ENCODE measurements at regions not wholly inside any gene's neighbourhood (a gene's known extent, or its start where the extent isn't known, plus 50 kb on each side); places are given as distances from the start of the nearest gene placed in this dataset.

GRCh38 chr5:73301208-73301901, 128.4 kb downstream of the TMEM174 start:
- Histone ChIP-seq H3K9me3 (ENCODE audit: control insufficient read depth, low read depth, low read length) (no peaks in the 10 kb centered on the region), H3K4me2 (ENCODE audit: control insufficient read depth, extremely low read depth, insufficient read depth, low read depth, low read length) (peak overlapping the region; percentile 39), H3K27me3 (ENCODE audit: control insufficient read depth, extremely low read depth, insufficient read depth, low read length) (peaks cover 76% of the 10 kb centered on the region), H3K36me3 (ENCODE audit: control insufficient read depth in 2 of 2, extremely low read depth in 1 of 2, insufficient read depth in 2 of 2, low read length in 2 of 2) (no peaks in the 10 kb centered on the region), H3K4me1 (ENCODE audit: control insufficient read depth, extremely low read depth, insufficient read depth, low read length) (peaks cover 12% of the 10 kb centered on the region), H2AFZ (ENCODE audit: control insufficient read depth, low read length) (no peak overlapping the region), H4K20me1 (ENCODE audit: control insufficient read depth, extremely low read depth, insufficient read depth, low read length) (no peaks in the 10 kb centered on the region), H3K9ac (ENCODE audit: control insufficient read depth, extremely low read depth, insufficient read depth, low read length) (no peak overlapping the region), H3K79me2 (ENCODE audit: control insufficient read depth, insufficient read depth, low read length) (no peaks in the 10 kb centered on the region), H3K27ac (ENCODE audit: control insufficient read depth, insufficient read depth, low read length) (no peak overlapping the region), H3K4me3 (ENCODE audit: control insufficient read depth in 2 of 3, extremely low read depth in 1 of 3, insufficient read depth in 2 of 3, low read depth in 1 of 3, low read length in 3 of 3) (peak overlapping the region in 1 of 3 experiments; percentile 25), H3K9me1 (ENCODE audit: control insufficient read depth, extremely low read depth, insufficient read depth, low read length) (no peaks in the 10 kb centered on the region)
- dilution Hi-C loops (cut with MboI; ENCODE audit: extremely low pct_ligation_motif_present, low sequenced_read_pairs): no loop called here
- DNase-seq (ENCODE audit: low read depth, low spot score) (no peak), FAIRE-seq (no peak)
- TF ChIP-seq EZH2 (IDR thresholded peaks at IDR 0.05; ENCODE audit: low read length): peak; percentile 19
- no peak for TF ChIP-seq CTCF (optimal IDR thresholded peaks at IDR 0.05 in 1 of 3, IDR thresholded peaks at IDR 0.05 in 1 of 3, conservative IDR thresholded peaks at IDR 0.05 in 1 of 3; ENCODE audit: extremely low read depth in 1 of 3, insufficient read depth in 2 of 3, low read length in 3 of 3)

- no peak overlapping the region for H3K27ac ChIP-seq (ENCODE audit: control insufficient read depth, insufficient read depth, low read length)
- peaks cover 76% of the 10 kb centered on the region for H3K27me3 ChIP-seq (ENCODE audit: control insufficient read depth, extremely low read depth, insufficient read depth, low read length)
- no peaks in the 10 kb centered on the region for H3K79me2 ChIP-seq (ENCODE audit: control insufficient read depth, insufficient read depth, low read length)
- peak overlapping the region; percentile 39 for H3K4me2 ChIP-seq (ENCODE audit: control insufficient read depth, extremely low read depth, insufficient read depth, low read depth, low read length)
- FAIRE-seq: peak; percentile 65
- H3K4me3 ChIP-seq (ENCODE audit: control insufficient read depth in 2 of 3, extremely low read depth in 1 of 3, insufficient read depth in 2 of 3, low read depth in 1 of 3, low read length in 3 of 3): peak overlapping the region in 1 of 3 experiments; percentile 25
- DNase-seq (ENCODE audit: low read depth, low spot score): no peak
- dilution Hi-C loops (cut with MboI; ENCODE audit: extremely low pct_ligation_motif_present, low sequenced_read_pairs): no loop called here
- no peaks in the 10 kb centered on the region for H3K9me3 ChIP-seq (ENCODE audit: control insufficient read depth, low read depth, low read length)
- no peaks in the 10 kb centered on the region for H3K9me1 ChIP-seq (ENCODE audit: control insufficient read depth, extremely low read depth, insufficient read depth, low read length)
- H2AFZ ChIP-seq (ENCODE audit: control insufficient read depth, low read length): no peak overlapping the region
- no peaks in the 10 kb centered on the region for H4K20me1 ChIP-seq (ENCODE audit: control insufficient read depth, extremely low read depth, insufficient read depth, low read length)
- H3K36me3 ChIP-seq (ENCODE audit: control insufficient read depth in 2 of 2, extremely low read depth in 1 of 2, insufficient read depth in 2 of 2, low read length in 2 of 2): no peaks in the 10 kb centered on the region
- H3K4me1 ChIP-seq (ENCODE audit: control insufficient read depth, extremely low read depth, insufficient read depth, low read length): peaks cover 12% of the 10 kb centered on the region
- H3K9ac ChIP-seq (ENCODE audit: control insufficient read depth, extremely low read depth, insufficient read depth, low read length): no peak overlapping the region
- TF ChIP-seq CTCF (optimal IDR thresholded peaks at IDR 0.05 in 1 of 3, IDR thresholded peaks at IDR 0.05 in 1 of 3, conservative IDR thresholded peaks at IDR 0.05 in 1 of 3; ENCODE audit: extremely low read depth in 1 of 3, insufficient read depth in 2 of 3, low read length in 3 of 3): no peak
- peak; percentile 37 for TF ChIP-seq EZH2 (IDR thresholded peaks at IDR 0.05; ENCODE audit: low read length)
These were observed 127.6 kb downstream of the TMEM174 start for GRCh38 chr5:73300337-73301207.
